Adrenal gland (tissue), 5 donors: ENCODE measurements at regions not wholly inside any gene's neighbourhood (a gene's known extent, or its start where the extent isn't known, plus 50 kb on each side); places are given as distances from the start of the nearest gene placed in this dataset.

Experiments used
- POLR2A ChIP-seq, 2 donors: fragments of 450-650 bp; IDR thresholded peaks; one replicate each; pipeline ENCODE4 v1.6.1; 2017; ENCODE audit warnings: antibody characterized with exemption in 2 of 2, mild to moderate bottlenecking in 2 of 2, moderate library complexity in 1 of 2
- TF ChIP-seq, protein P1 (sequence below), 6 experiments: fragments of 450-650 bp in 4 of 6; fragments of 200-600 bp in 2 of 6; sonication (generic) in 1 of 6; IDR thresholded peaks; 1 replicate in 5 of 6; 2 replicates in 1 of 6; pipeline versions ENCODE4 v1.5.1 to v1.8.0; 2016 to 2021; ENCODE audit warnings: antibody characterized with exemption in 6 of 6, mild to moderate bottlenecking in 2 of 6, moderate library complexity in 1 of 6
- donor health status: DM: no; HTN: no; CAD: no.

DNA sequence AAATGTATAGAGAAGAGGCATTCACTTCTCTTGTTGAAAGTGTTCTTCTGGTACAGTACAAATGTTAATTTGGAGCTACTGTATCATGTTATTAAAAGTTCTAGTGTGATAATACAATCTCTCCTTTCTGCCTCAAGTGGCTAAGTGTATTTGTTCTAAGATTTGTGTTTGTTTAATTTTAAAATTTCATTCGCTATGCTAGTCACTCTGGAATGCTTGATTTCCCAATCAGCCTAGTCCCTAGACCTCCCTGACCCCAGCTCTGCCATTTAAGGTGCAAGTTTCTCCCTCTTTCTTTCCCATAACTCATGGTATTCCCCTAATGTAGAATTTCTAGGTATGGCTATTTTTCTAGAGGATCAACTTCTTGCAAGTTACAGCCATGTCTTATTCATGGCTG lies 817.4 kb downstream of the STIM2 start:
- TF ChIP-seq, protein P1, sequence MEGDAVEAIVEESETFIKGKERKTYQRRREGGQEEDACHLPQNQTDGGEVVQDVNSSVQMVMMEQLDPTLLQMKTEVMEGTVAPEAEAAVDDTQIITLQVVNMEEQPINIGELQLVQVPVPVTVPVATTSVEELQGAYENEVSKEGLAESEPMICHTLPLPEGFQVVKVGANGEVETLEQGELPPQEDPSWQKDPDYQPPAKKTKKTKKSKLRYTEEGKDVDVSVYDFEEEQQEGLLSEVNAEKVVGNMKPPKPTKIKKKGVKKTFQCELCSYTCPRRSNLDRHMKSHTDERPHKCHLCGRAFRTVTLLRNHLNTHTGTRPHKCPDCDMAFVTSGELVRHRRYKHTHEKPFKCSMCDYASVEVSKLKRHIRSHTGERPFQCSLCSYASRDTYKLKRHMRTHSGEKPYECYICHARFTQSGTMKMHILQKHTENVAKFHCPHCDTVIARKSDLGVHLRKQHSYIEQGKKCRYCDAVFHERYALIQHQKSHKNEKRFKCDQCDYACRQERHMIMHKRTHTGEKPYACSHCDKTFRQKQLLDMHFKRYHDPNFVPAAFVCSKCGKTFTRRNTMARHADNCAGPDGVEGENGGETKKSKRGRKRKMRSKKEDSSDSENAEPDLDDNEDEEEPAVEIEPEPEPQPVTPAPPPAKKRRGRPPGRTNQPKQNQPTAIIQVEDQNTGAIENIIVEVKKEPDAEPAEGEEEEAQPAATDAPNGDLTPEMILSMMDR (IDR thresholded peaks at IDR 0.05) = no peak
- TF ChIP-seq POLR2A (IDR thresholded peaks at IDR 0.05) = no peak
